ENCODE measurements at regions not wholly inside any gene's neighbourhood (a gene's known extent, or its start where the extent isn't known, plus 50 kb on each side); places are given as distances from the start of the nearest gene placed in this dataset.

- no peak for DNase-seq
Observed at GRCh38 chr4:126719852-126720251, 912.9 kb upstream of the INTU start.

GRCh38 chr4:126725906-126726305 lies 906.9 kb upstream of the INTU start:
- no peak for DNase-seq

- no peak for DNase-seq
Observed at GRCh38 chr4:126727461-126727860, 905.3 kb upstream of the INTU start.

GRCh38 chr4:126731062-126731461 lies 901.7 kb upstream of the INTU start:
- DNase-seq: no peak

GRCh38 chr4:126733301-126733700 lies 899.5 kb upstream of the INTU start:
- DNase-seq: no peak

GRCh38 chr4:126734465-126734864 lies 898.3 kb upstream of the INTU start:
- no peak for DNase-seq

- no peak for DNase-seq
Observed at GRCh38 chr4:126735294-126736132, 897.2 kb upstream of the INTU start.

GRCh38 chr4:126736133-126736518 lies 896.6 kb upstream of the INTU start:
- DNase-seq: no peak

- DNase-seq: no peak
Observed at GRCh38 chr4:126737899-126738526, 894.7 kb upstream of the INTU start.

GRCh38 chr4:126738527-126738923 lies 894.2 kb upstream of the INTU start:
- DNase-seq: no peak

- DNase-seq: no peak
Observed at GRCh38 chr4:126738926-126739325, 893.8 kb upstream of the INTU start.

GRCh38 chr4:126740687-126741086 lies 892.1 kb upstream of the INTU start:
- no peak for DNase-seq

GRCh38 chr4:126742048-126742447 lies 890.7 kb upstream of the INTU start:
- no peak for DNase-seq

- DNase-seq: no peak
Observed at GRCh38 chr4:126742885-126743284, 889.9 kb upstream of the INTU start.

GRCh38 chr4:126748736-126749135 lies 884.0 kb upstream of the INTU start:
- DNase-seq: no peak

- no peak for DNase-seq
Observed at GRCh38 chr4:126750723-126751122, 882.0 kb upstream of the INTU start.

GRCh38 chr4:126752126-126752525 lies 880.6 kb upstream of the INTU start:
- no peak for DNase-seq

GRCh38 chr4:126752702-126753101 lies 880.1 kb upstream of the INTU start:
- DNase-seq: no peak

GRCh38 chr4:126753592-126753991 lies 879.2 kb upstream of the INTU start:
- no peak for DNase-seq

GRCh38 chr4:126755506-126755905 lies 877.3 kb upstream of the INTU start:
- no peak for DNase-seq

GRCh38 chr4:126756050-126756829 lies 876.5 kb upstream of the INTU start:
- no peak for DNase-seq

- no peak for DNase-seq
Observed at GRCh38 chr4:126757219-126757618, 875.5 kb upstream of the INTU start.

- no peak for DNase-seq
Observed at GRCh38 chr4:126758493-126758892, 874.3 kb upstream of the INTU start.

All from stimulated activated CD4-positive, alpha-beta T cell treated with anti-CD3 and anti-CD28 coated beads, Interleukin-2, amount 100 ng/mL, for 48 hours (primary cell).